ENCODE measurements at regions not wholly inside any gene's neighbourhood (a gene's known extent, or its start where the extent isn't known, plus 50 kb on each side); places are given as distances from the start of the nearest gene placed in this dataset.

GRCh38 chr14:98323836-98324235 is 948.2 kb downstream of the BCL11B start:
- no peak overlapping the region for H3K27ac ChIP-seq
- no peaks in the 10 kb centered on the region for H3K36me3 ChIP-seq
- TF ChIP-seq POLR2A (IDR thresholded peaks at IDR 0.05) (no peak), POLR2AphosphoS5 (IDR thresholded peaks at IDR 0.05) (no peak), CTCF (IDR thresholded peaks at IDR 0.05) (no peak), EP300 (IDR thresholded peaks at IDR 0.05) (no peak)
- no peak for ATAC-seq
- no peaks in the 10 kb centered on the region for H3K4me1 ChIP-seq
- H3K9me3 ChIP-seq, result peaks cover 0 to 21% (median 0%) of the 10 kb centered on the region in 3 donors
- no peaks in the 10 kb centered on the region for H3K27me3 ChIP-seq
- 77 to 83% methylated on average over 2 of the region's 2 CpGs for WGBS, 2 donors (ENCODE audit: low coverage in 1 of 2)
- no peak overlapping the region for H3K4me3 ChIP-seq

GRCh38 chr14:98325761-98326160 is 946.2 kb downstream of the BCL11B start:
- Histone ChIP-seq H3K27ac (no peak overlapping the region), H3K4me3 (no peak overlapping the region), H3K9me3 (peaks cover 0 to 7% (median 0%) of the 10 kb centered on the region in 3 donors), H3K27me3 (no peaks in the 10 kb centered on the region), H3K36me3 (no peaks in the 10 kb centered on the region), H3K4me1 (no peaks in the 10 kb centered on the region)
- 75 to 100% methylated on average over 1 of the region's 1 CpG for WGBS, 2 donors (ENCODE audit: low coverage in 1 of 2)
- ATAC-seq, result no peak
- TF ChIP-seq POLR2AphosphoS5 (IDR thresholded peaks at IDR 0.05) (no peak), CTCF (IDR thresholded peaks at IDR 0.05) (no peak), POLR2A (IDR thresholded peaks at IDR 0.05) (no peak), EP300 (IDR thresholded peaks at IDR 0.05) (no peak)

GRCh38 chr14:98328496-98328895 is 943.5 kb downstream of the BCL11B start:
- 70 to 76% methylated on average over 4 to 6 of the region's 6 CpGs for WGBS, 2 donors (ENCODE audit: low coverage in 1 of 2)
- H3K36me3 ChIP-seq, result no peaks in the 10 kb centered on the region
- TF ChIP-seq POLR2A (IDR thresholded peaks at IDR 0.05) (no peak), EP300 (IDR thresholded peaks at IDR 0.05) (no peak), CTCF (IDR thresholded peaks at IDR 0.05) (no peak), POLR2AphosphoS5 (IDR thresholded peaks at IDR 0.05) (no peak)

GRCh38 chr14:98334186-98334585 is 937.8 kb downstream of the BCL11B start:
- no peaks in the 10 kb centered on the region for H3K9me3 ChIP-seq
- H3K4me1 ChIP-seq, result no peaks in the 10 kb centered on the region
- no peaks in the 10 kb centered on the region for H3K27me3 ChIP-seq
- H3K4me3 ChIP-seq, result no peak overlapping the region
- TF ChIP-seq EP300 (IDR thresholded peaks at IDR 0.05), result no peak
- TF ChIP-seq CTCF (IDR thresholded peaks at IDR 0.05), result no peak
- TF ChIP-seq POLR2A (IDR thresholded peaks at IDR 0.05), result no peak
- TF ChIP-seq POLR2AphosphoS5 (IDR thresholded peaks at IDR 0.05), result no peak
- H3K27ac ChIP-seq, result no peak overlapping the region
- ATAC-seq, result no peak
- WGBS, 2 donors (ENCODE audit: low coverage in 1 of 2), result 85 to 88% methylated on average over 5 of the region's 5 CpGs
- H3K36me3 ChIP-seq, result no peaks in the 10 kb centered on the region

More at GRCh38 chr14:98328496-98328895, 943.5 kb downstream of the BCL11B start:
- no peaks in the 10 kb centered on the region for H3K27me3 ChIP-seq
- H3K27ac ChIP-seq, result no peak overlapping the region
- H3K4me3 ChIP-seq, result no peak overlapping the region
- no peaks in the 10 kb centered on the region for H3K9me3 ChIP-seq
- H3K4me1 ChIP-seq, result no peaks in the 10 kb centered on the region
- ATAC-seq, result no peak

- no peak for TF ChIP-seq EP300 (IDR thresholded peaks at IDR 0.05)
- no peak for TF ChIP-seq CTCF (IDR thresholded peaks at IDR 0.05)
- TF ChIP-seq POLR2AphosphoS5 (IDR thresholded peaks at IDR 0.05), result no peak
- no peak for TF ChIP-seq POLR2A (IDR thresholded peaks at IDR 0.05)
- Histone ChIP-seq H3K27me3 (no peaks in the 10 kb centered on the region), H3K4me3 (no peak overlapping the region), H3K9me3 (no peaks in the 10 kb centered on the region), H3K4me1 (no peaks in the 10 kb centered on the region), H3K36me3 (no peaks in the 10 kb centered on the region), H3K27ac (no peak overlapping the region)
- 38 to 69% methylated on average over 1 to 3 of the region's 3 CpGs for WGBS, 2 donors (ENCODE audit: low coverage in 1 of 2)
- no peak for ATAC-seq
Observed at GRCh38 chr14:98341211-98341610, 930.8 kb downstream of the BCL11B start.
